GM12864 (cell line): ENCODE measurements at regions not wholly inside any gene's neighbourhood (a gene's known extent, or its start where the extent isn't known, plus 50 kb on each side); places are given as distances from the start of the nearest gene placed in this dataset.
"Not testable (repeated sequence)": the region's sequence is repeated elsewhere in the genome, so short reads cannot be mapped to it uniquely, and the experiment has no call there.

Source experiments
- DNase-seq: peaks from one replicate; pipeline ENCODE4 v3.0.0-alpha.2; 2011; ENCODE audit warnings: low read depth
- H3K4me3 ChIP-seq: 2 replicates; pipeline ENCODE4 v1.5.1; 2011; ENCODE audit warnings: mild to moderate bottlenecking, low read depth, low read length, control low read depth
- CTCF ChIP-seq: IDR thresholded peaks from 2 replicates; pipeline ENCODE4 v1.5.1; 2011; ENCODE audit warnings: low read depth, mild to moderate bottlenecking, moderate library complexity, low read length, control low read depth, inconsistent platforms; ENCODE audit errors: missing control alignments

GRCh38 chr5:85538362-85538761, 1079.4 kb upstream of the COX7C start:
- no peak for DNase-seq
- TF ChIP-seq CTCF = no peak
- H3K4me3 ChIP-seq = no peak overlapping the region

GRCh38 chr5:85545129-85545528, 1072.6 kb upstream of the COX7C start:
- no peak overlapping the region for H3K4me3 ChIP-seq
- no peak for DNase-seq
- no peak for TF ChIP-seq CTCF

- DNase-seq = no peak
- no peak for TF ChIP-seq CTCF
These were observed 1068.5 kb upstream of the COX7C start for GRCh38 chr5:85549229-85549628.

GRCh38 chr5:85549836-85550599, 1067.7 kb upstream of the COX7C start:
- no peak for DNase-seq
- no peak for TF ChIP-seq CTCF
- no peak overlapping the region for H3K4me3 ChIP-seq

More at GRCh38 chr5:85549229-85549628, 1068.5 kb upstream of the COX7C start:
- no peak overlapping the region for H3K4me3 ChIP-seq

- H3K4me3 ChIP-seq = no peak overlapping the region
- TF ChIP-seq CTCF = no peak
- DNase-seq = no peak
These were observed 1061.3 kb upstream of the COX7C start for GRCh38 chr5:85556464-85556863.

- DNase-seq = no peak
- no peak overlapping the region for H3K4me3 ChIP-seq
- TF ChIP-seq CTCF = no peak
These were observed 1041.1 kb upstream of the COX7C start for GRCh38 chr5:85576666-85577065.

GRCh38 chr5:85587806-85588205, 1029.9 kb upstream of the COX7C start:
- H3K4me3 ChIP-seq, DNase-seq: not testable (repeated sequence)

GRCh38 chr5:85588268-85588667, 1029.5 kb upstream of the COX7C start:
- H3K4me3 ChIP-seq, DNase-seq: not testable (repeated sequence)
